GM19397 (cell line): ENCODE measurements at regions not wholly inside any gene's neighbourhood (a gene's known extent, or its start where the extent isn't known, plus 50 kb on each side); places are given as distances from the start of the nearest gene placed in this dataset.

Experiments used
- ATAC-seq: cut with Tn5 transposase; IDR thresholded peaks from one replicate; pipeline ENCODE4 v1.9.1; 2021; ENCODE audit warnings: mild to moderate bottlenecking, moderate library complexity; ENCODE audit not compliant: unreplicated experiment

DNA sequence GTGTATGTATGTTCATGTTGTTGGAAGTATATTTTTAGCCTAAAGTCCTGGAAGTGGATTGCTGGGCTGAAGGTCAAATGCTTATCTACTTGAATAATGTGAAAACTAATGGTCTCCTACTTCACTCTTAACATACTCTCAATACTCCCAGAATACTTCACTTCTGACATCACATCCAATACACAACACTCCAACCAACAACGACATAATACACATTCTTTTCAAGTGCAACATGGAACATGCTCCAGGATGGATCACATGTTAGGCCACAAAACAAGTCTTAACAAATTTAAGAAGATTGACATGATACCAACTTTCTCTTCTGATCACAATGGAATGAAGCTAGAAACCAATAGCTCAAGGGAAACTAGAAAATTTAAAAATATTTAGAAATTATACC is 126.9 kb upstream of the ADCY1 start:
- no peak for ATAC-seq

DNA sequence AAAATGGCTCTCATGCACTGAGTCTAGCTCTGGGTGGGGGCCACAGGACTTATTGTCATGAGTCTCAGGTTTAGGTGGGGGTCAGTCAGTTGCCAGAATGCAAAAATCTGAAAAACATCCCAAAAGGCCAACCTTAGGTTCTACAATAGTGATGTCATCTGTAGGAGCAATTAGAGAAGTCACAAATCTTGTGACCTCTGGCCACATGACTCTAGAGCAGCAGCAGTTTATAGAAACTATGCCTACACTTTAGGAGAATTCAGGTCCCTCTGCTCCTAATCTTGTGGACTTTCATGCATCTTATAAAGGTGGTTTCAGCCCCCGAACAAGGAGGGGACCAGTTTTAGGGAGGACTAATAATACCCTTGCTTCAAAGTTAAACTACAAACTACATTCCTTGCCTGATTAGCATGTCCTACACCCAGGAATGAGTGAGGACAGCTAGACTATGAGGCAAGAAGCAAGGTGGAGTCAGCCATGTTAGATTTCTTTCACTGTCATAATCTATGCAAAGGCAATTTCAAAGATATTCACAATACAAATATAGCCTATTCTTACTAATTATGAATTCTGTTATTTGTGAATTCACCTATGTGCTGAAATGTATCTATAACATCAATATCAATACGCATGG is 123.5 kb upstream of the ADCY1 start:
- ATAC-seq, result no peak

DNA sequence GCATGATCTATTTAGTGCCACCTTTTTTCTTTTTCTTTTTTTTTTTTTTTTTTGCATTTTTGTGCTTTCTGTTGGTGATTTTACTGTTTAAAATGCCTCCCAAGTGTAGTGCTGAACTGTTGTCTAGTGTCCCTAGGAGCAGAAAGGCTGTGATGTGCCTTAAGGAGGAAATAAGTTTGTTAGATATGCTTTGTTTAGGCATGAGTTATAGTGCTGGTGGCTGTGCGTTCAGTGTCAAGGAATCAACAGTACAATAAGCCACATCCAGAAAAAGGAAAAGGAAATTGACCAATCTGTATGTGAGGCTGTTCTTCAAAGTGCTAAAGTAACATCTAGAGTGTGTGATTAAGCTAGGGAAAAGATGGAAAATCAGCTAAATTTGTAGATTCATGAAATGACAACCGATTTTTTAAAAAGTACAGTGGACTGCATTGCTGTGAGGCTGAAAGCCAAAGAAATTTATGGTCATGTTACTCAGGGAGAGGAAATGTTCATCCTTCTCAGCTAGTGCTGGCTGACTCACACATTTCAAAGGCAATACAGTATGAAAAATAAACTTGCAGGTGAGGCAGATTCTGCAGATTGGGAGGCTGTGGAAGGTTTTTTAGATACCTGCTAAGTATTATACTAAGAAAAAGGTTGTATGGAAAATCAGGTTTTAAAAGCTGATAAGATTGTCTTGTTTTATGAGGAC is 122.7 kb upstream of the ADCY1 start:
- no peak for ATAC-seq

DNA sequence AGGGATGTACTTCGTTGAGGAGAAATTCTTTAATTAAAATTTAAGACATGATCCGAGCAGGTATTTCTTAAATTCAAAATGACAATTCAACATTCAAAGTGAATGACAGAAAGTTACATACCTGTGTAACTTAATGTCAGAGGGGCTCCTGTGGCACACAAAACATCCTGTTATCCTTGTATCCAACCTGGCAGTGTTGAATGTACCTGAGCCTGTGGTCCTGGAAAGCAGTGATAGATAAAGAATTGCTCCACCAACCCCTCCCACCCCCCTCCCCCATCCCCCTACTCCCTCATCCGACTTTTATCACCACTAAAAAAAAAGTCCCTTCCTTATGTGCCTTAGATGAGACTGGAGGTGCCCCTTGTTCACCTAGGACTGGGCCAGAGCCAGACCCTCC is 119.4 kb upstream of the ADCY1 start:
- ATAC-seq, result no peak

DNA sequence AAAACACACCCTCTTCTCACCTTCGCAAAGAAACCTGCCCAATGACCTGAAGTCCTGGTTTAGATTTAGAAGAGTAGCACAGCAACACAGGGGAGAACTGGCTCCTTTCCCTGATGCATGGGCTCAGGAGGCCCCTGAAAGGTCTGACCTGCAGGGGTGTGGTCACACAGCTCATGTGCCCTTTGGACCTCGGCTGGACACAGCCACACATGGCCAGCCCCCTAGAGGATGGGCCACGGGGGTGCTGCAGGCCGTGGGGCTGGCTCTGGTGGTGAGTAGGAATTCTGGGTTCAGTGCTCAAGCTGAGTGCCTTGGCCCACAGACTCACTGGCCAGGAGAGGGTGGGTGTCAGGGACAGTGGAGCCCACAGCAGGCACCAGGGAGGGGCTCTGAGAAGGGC is 118.5 kb upstream of the ADCY1 start:
- ATAC-seq, result no peak

DNA sequence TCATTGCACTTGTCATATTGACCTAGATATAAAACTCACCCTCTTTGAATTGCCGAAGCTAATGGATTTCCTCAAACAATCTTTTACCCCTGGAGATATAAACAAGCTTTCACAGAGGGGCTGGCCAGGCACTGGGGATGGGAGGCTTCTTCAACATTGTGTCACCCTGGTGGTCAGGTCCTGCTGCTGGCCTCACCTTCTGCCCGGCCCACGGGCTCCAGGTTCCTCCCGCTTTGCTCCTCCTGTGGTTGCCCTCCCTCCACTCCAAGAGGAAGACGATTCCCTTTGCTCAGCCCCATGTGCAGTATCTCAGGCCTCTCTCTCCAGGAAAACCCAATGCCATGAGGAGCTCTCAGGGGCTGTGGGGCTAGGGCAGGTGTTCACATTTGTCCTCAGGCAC is 118.1 kb upstream of the ADCY1 start:
- no peak for ATAC-seq

DNA sequence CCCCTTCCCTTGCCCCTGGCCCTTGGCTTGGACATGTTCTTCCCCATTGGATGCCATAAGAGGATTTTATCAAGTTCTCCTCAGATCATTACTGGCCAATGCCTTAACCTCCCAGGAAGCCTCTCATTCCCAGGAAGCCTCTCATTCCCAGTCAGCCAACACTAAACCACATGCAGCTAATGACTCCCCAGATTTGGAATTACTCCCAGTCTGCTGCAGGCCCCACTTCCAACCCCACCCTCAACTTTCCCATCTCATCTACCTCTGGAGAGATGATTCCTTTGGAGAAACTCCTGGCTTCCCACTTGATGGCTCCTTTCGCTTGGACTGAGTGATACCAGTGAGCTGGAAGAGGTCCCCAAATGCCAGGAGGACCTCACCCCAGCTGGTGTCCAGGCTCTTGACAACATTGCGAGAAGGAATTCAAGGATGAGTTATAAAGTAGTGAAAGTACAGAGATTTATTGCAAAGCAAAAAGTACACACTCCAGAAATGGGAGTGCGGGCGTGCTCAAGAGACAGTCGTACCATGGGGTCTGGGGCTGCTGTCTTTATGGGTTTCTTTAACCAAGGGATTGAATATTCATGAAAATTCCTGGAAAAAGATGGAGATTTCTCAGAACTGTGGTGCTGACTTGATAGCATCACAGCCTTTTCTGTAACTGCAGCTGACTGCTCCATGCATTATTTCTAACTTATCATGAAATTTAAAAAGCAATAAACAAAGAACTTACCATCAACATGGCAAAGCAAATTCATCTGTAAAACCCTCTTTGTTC is 117.2 kb upstream of the ADCY1 start:
- no peak for ATAC-seq

DNA sequence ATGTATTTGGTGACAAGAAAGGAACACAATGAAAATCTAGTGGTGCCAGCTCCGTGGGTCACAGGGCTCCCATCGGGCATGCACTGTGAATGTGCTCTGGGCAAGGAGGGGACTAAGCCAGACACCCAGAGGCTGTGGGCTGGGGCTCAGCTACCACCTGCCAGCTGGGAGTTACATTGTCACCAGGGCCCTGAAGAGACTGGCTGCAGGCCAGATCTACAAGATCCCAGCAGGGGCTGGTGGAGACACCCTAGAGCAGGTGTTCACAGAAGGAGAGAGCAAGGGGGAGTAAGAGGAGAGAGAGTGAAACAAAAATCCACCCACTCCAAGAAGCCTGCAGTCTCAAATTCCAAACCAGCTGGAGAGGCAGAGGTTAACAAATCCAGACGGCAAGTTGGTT is 116.6 kb upstream of the ADCY1 start:
- ATAC-seq, result no peak

DNA sequence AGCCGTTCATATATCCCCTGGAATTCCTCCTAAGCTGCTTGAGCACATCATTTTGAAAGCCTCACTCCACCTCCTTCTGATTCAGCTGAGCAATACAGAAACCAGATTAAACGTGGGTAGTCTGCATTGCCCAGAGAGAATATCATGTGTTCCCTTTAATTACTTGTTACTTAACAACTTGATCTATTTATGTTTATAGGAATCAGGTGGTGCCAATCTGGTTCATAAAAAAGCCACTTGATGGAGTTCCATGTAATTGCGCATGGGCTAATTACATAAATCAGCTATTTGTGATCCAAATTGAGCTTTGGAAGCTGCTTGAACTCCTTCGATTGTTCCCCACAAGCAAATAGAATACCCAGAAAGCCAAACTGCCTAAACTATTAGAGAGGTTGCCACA is 114.7 kb upstream of the ADCY1 start:
- no peak for ATAC-seq

DNA sequence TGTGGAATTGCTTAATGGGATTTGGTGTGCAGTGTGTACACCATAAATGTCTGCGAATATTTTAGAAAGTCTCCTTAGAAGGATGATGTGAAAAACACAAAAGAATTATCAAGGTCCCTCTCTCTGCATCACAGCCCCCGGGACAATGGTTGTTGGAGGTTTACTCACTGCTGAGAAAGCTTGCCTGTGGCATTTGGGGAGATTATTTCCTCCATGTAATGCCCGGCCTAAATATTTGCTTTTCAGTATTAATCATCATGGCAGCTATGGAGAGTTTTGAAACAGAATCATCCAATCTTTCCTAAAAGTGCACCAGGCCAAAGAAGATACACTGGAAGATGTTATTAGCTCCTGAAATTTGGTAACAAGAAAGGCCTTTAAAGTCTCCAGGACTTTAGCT is 113.8 kb upstream of the ADCY1 start:
- no peak for ATAC-seq

DNA sequence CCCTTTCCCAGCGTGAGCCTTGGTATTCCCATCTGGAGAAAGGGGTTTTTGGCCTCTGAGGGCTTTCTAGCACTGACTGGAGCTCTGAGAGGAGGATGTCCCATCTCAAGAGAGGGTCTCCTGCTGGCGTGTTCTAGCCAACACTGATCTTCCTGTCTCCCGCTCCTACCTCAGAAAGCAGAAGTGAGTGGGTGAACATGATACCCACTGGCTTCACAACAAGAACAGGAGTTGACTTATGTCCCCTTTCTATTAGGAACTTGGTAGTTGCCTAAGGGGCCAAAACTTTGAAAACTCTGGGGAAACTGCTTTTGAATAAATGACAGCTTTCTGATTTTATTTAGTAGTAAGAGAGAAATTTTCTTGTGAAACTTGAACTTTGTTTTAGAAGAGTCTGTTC is 113.1 kb upstream of the ADCY1 start:
- ATAC-seq, result no peak

DNA sequence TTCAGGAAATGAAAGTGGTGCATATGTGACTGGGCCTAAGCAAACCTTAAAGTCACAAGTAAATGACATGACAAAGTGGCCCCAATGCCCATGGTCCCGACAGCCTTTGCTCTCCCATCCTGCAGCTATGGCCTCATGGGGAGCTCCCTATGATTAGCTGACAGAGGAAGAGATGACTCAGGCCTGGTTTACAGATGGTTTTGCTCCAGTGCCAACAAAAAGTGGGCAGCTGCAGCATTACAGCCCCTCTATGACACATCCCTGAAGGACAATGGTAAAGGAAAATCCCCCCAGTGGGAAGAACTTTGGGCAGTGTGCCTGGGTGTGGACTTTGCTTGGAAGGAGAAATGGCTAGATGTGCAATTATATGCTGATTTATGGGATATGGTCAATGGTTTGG is 105.1 kb upstream of the ADCY1 start:
- no peak for ATAC-seq

DNA sequence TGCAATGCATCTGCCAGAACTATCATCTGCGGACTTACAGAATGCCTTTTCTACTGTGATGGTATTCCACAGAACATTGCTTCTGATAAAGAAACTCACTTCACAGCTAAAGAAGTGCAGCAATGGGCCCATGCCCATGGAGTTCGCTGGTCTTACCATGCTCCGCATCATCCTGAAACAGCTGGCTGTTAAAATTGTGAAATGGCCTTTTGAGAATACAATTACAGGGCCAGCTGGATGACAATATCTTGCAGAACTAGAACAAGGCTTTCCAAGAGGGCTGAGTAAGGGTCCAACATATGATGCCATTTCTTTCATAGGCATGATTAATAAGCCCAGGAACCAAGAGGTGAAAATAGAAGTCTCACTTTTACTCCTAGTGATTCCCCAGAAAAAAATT is 104.1 kb upstream of the ADCY1 start:
- ATAC-seq, result no peak

DNA sequence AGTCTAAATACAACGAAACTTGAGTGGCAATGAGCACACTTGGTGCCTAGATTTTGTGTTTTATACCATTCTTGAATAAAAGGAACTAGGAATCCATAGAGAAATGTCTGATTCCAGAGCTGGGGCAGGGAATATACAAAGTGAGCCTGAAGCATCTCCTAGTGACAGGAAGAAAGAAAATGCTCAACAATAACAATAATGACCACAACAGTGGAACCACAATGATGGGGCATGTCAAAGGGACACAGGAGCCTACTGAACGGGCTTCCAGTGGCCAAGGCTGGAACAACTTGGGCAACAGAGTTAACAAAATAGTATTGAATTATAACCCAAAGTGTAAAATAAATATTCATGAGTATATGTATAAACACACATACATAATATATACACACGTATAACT is 94.4 kb upstream of the ADCY1 start:
- ATAC-seq, result no peak

DNA sequence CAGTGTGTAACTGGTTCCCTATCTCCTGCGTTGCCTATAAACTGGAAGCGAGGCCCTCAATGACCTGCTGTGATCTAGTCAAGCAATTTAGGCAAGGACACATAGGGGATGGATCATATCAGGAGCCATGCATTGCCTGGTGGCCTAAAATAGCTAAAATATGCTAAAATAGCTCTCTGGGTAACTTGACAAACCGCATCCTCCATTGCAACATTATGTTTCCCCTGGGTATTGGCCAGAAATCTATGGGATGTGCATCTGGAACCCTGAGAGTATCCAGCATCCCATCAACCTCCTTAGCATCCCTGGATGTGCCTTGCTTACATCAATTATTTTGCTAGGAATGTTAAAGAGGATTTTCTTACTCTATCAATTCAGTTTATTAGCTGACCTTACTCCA is 91.7 kb upstream of the ADCY1 start:
- no peak for ATAC-seq

DNA sequence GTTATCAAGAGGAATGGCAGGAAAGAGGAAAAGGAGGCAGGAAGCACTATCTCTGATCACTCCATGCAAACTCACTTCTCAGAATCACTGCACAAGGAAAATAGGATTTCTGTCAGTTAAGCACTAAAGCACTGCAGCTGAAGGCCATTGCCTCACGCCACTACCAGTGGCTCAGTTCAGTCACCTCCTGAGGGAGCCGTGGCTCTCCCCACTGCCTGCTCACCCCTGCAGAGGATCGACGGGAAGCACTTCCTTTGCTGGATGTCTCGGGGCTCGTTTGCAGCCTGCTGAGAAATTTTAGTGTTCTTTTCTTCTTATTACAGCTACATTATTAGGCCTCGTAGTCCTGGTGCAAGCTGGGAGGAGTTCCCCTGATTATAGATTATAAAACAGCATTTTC is 90.1 kb upstream of the ADCY1 start:
- ATAC-seq, result no peak

DNA sequence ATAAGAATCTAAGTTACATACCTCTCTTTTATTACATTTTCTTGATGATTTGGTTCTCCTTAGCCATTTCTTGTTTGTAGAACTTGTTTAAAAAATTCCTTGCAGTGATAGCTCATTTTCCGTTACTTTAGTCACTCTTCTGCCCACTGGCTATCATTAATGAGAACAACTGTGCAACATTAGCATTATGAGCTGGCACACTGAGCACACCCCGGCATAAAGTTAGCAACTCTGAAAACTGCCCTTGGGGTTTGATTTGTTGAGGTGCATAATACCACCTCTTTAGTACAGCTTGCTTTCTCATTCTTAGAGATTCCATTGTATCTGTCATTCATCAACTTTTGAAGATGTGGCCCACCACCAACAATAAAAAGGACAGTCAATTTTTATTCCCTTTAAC is 87.6 kb upstream of the ADCY1 start:
- no peak for ATAC-seq

DNA sequence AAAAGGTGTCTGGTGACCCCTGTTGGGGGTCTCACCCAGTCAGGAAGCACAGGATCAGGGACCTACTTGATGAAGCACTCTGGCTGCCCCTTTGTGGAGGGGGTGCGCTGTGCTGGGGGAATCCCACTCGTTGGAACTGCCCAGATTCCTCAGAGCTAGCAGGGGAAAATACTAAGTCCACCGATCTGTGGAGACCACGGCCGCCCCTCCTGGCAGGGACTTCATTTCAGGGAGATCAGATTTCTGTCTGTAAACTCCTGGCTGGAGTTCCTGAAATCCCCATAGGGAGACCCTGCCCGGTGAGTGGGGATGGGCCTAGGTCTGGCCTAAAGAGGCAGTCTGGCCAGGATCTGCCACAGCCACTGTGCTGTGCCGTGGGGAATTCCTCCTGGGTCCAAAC is 79.3 kb upstream of the ADCY1 start:
- ATAC-seq, result no peak

DNA sequence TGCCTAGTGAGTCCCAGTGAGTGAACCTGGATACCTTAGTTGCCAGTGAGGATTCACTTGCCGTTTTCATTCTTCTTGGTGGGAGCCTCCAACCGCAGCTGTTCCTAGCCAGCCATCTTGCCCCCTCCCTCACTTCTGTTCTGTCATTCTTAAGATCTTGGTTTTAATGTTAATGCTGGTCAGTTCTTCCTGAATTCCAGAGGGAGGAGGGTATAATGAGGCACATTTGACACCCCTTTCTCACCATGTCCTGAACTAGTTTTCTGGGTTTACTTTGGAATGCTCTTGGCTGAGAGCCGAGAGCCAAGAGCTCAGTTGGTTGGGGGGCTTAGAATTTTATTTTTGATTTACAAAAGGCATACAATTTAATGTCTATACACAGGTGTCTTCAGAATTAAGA is 78.5 kb upstream of the ADCY1 start:
- ATAC-seq, result no peak

DNA sequence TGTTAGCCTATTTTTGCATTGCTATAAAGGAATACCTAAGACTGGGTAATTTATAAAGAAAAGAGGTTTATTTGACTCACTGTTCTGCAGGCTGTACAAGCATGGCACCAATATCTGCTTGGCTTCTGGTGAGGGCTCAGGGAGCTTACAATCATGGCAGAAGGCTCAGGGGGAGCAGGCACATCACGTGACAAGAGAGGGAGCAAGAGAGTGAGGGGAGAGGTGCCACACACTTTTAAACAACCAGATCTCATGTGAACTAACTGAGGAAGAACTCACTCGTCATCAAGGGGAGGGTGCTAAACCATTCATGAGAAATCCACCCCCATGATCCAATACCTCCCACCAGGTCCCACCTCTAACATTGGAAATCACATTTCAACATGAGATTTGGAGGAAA is 73.9 kb upstream of the ADCY1 start:
- no peak for ATAC-seq

DNA sequence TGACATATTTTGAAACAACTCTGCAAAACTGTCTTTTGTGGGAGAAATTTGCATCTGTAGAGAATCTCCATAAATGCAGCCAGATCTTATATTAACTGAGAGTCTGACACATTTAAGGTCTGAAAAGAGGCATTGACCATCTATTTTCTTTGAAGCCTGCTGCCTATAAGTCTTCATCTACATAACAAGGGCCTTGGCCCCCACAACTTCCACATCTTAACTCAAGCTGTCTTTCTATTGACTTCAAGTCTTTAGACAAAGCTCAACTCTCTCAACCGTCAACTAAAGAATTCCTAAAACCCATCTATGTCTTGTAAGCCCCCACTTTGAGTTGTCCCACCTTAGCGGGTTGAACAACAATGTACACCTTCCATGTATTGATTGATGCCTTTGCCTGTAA is 72.4 kb upstream of the ADCY1 start:
- no peak for ATAC-seq

DNA sequence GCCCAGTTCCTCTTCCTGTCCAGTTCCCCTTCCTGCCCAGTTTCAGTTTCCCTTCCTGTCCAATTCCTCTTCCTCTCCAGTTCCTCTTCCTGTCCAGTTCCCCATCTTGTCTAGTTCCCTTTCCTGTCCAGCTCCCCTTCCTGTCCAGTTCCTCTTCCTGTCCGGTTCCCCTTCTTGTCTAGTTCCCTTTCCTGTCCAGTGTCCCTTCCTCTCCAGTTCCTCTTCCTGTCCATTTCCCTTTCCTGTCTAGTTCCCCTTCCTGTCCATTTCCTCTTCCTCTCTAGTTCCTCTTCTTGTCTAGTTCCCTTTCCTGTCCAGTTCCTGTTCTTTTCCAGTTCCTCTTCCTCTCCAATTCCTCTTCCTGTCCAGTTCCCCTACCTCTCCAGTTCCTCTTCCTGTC is 68.1 kb upstream of the ADCY1 start:
- no peak for ATAC-seq
